ENCODE measurements at regions not wholly inside any gene's neighbourhood (a gene's known extent, or its start where the extent isn't known, plus 50 kb on each side); places are given as distances from the start of the nearest gene placed in this dataset.

DNA sequence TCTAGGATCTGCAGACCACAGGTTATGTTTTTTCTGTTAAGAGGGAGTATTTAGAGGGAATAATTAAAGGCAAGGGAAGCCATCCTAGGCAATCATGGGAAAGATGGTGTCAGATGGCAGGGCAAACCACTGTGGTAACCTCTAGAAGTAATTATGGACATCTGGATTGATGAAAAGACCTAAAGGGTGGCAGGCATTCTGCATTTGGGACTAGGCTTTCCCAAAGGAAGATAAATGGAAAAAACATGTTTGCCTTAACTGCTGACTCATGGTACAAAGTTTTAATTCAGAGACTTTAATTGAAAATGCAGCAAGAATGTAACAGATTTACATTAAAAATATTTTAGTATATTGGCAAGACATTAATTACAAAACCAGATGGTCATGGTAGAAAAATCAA is 88.1 kb downstream of the TMEM30B start:
- TF ChIP-seq, protein P1, sequence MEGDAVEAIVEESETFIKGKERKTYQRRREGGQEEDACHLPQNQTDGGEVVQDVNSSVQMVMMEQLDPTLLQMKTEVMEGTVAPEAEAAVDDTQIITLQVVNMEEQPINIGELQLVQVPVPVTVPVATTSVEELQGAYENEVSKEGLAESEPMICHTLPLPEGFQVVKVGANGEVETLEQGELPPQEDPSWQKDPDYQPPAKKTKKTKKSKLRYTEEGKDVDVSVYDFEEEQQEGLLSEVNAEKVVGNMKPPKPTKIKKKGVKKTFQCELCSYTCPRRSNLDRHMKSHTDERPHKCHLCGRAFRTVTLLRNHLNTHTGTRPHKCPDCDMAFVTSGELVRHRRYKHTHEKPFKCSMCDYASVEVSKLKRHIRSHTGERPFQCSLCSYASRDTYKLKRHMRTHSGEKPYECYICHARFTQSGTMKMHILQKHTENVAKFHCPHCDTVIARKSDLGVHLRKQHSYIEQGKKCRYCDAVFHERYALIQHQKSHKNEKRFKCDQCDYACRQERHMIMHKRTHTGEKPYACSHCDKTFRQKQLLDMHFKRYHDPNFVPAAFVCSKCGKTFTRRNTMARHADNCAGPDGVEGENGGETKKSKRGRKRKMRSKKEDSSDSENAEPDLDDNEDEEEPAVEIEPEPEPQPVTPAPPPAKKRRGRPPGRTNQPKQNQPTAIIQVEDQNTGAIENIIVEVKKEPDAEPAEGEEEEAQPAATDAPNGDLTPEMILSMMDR (IDR thresholded peaks at IDR 0.05): no peak
- no peak for TF ChIP-seq POLR2A (IDR thresholded peaks at IDR 0.05; ENCODE audit: low read depth)
- no peak for TF ChIP-seq POLR2AphosphoS5 (IDR thresholded peaks at IDR 0.05)
